ENCODE measurements at regions not wholly inside any gene's neighbourhood (a gene's known extent, or its start where the extent isn't known, plus 50 kb on each side); places are given as distances from the start of the nearest gene placed in this dataset.

- no peak for TF ChIP-seq CTCF (IDR thresholded peaks at IDR 0.05)
- TF ChIP-seq POLR2A (IDR thresholded peaks at IDR 0.05): no peak
Measured at GRCh38 chr9:104993291-104993963, 65.5 kb upstream of the ABCA1 start.

Measured in Peyer's patch (tissue), 4 donors.